ENCODE measurements at regions not wholly inside any gene's neighbourhood (a gene's known extent, or its start where the extent isn't known, plus 50 kb on each side); places are given as distances from the start of the nearest gene placed in this dataset.

GRCh38 chr9:105828171-105828570 is 133.8 kb downstream of the TMEM38B start:
- no peak for DNase-seq (ENCODE audit: low read depth)

GRCh38 chr9:105828596-105829213 is 134.4 kb downstream of the TMEM38B start:
- DNase-seq (ENCODE audit: low read depth) = no peak

- no peak for DNase-seq (ENCODE audit: low read depth)
Observed at GRCh38 chr9:105830461-105830860, 136.1 kb downstream of the TMEM38B start.

- DNase-seq (ENCODE audit: low read depth) = no peak
Observed at GRCh38 chr9:105832096-105832710, 137.9 kb downstream of the TMEM38B start.

GRCh38 chr9:105833271-105833975 is 139.1 kb downstream of the TMEM38B start:
- DNase-seq (ENCODE audit: low read depth) = no peak

GRCh38 chr9:105834404-105834803 is 140.1 kb downstream of the TMEM38B start:
- no peak for DNase-seq (ENCODE audit: low read depth)

GRCh38 chr9:105835721-105836120 is 141.4 kb downstream of the TMEM38B start:
- no peak for DNase-seq (ENCODE audit: low read depth)

GRCh38 chr9:105836936-105837660 is 142.8 kb downstream of the TMEM38B start:
- DNase-seq (ENCODE audit: low read depth) = no peak

- DNase-seq (ENCODE audit: low read depth) = no peak
Observed at GRCh38 chr9:105841562-105841961, 147.2 kb downstream of the TMEM38B start.

- DNase-seq (ENCODE audit: low read depth) = no peak
Observed at GRCh38 chr9:105842023-105842644, 147.8 kb downstream of the TMEM38B start.

GRCh38 chr9:105846825-105847224 is 152.5 kb downstream of the TMEM38B start:
- no peak for DNase-seq (ENCODE audit: low read depth)

GRCh38 chr9:105850852-105851500 is 156.6 kb downstream of the TMEM38B start:
- DNase-seq (ENCODE audit: low read depth) = no peak

- no peak for DNase-seq (ENCODE audit: low read depth)
Observed at GRCh38 chr9:105854026-105854782, 159.9 kb downstream of the TMEM38B start.

GRCh38 chr9:105854783-105855724 is 160.7 kb downstream of the TMEM38B start:
- DNase-seq (ENCODE audit: low read depth) = no peak

- no peak for DNase-seq (ENCODE audit: low read depth)
Observed at GRCh38 chr9:105855987-105856386, 161.6 kb downstream of the TMEM38B start.

GRCh38 chr9:105858006-105858690 is 163.8 kb downstream of the TMEM38B start:
- DNase-seq (ENCODE audit: low read depth) = no peak

- no peak for DNase-seq (ENCODE audit: low read depth)
Observed at GRCh38 chr9:105858877-105859276, 164.5 kb downstream of the TMEM38B start.

- DNase-seq (ENCODE audit: low read depth) = no peak
Observed at GRCh38 chr9:105859428-105860091, 165.2 kb downstream of the TMEM38B start.

GRCh38 chr9:105860516-105860915 is 166.2 kb downstream of the TMEM38B start:
- no peak for DNase-seq (ENCODE audit: low read depth)

Data from stimulated activated CD8-positive, alpha-beta memory T cell treated with anti-CD3 and anti-CD28 coated beads, Interleukin-7, amount 100 ng/mL, for 24 hours (primary cell).